ENCODE measurements at regions not wholly inside any gene's neighbourhood (a gene's known extent, or its start where the extent isn't known, plus 50 kb on each side); places are given as distances from the start of the nearest gene placed in this dataset.

- no peak overlapping the region for H3K4me3 ChIP-seq (replicated peaks in 1 of 3; ENCODE audit: insufficient read depth in 1 of 3, low read depth in 1 of 3, low read length in 3 of 3)
- H3K27me3 ChIP-seq (ENCODE audit: control insufficient read depth in 2 of 2, insufficient read depth in 2 of 2, low read length in 2 of 2): peaks cover 33 to 38% of the 10 kb centered on the region in 2 experiments
- no peak overlapping the region for H3K4me2 ChIP-seq (ENCODE audit: insufficient read depth, low read length)
- TF ChIP-seq POLR2AphosphoS5 (IDR thresholded peaks at IDR 0.05; ENCODE audit: insufficient read depth, low read depth, low read length): no peak
- TF ChIP-seq JUN (IDR thresholded peaks at IDR 0.05; ENCODE audit: borderline replicate concordance, insufficient read depth, insufficient read length, low read depth): no peak
- no peak for TF ChIP-seq MYC (IDR thresholded peaks at IDR 0.05; ENCODE audit: low read depth, low read length)
- no peak for TF ChIP-seq GATA2 (IDR thresholded peaks at IDR 0.05; ENCODE audit: insufficient read depth, insufficient read length, low read depth, low read length)
- no peak for TF ChIP-seq EZH2 (IDR thresholded peaks at IDR 0.05; ENCODE audit: borderline replicate concordance, low read depth, low read length, severe bottlenecking)
- TF ChIP-seq POLR2A (IDR thresholded peaks at IDR 0.05; ENCODE audit: low read depth, low read length): no peak
- TF ChIP-seq CTCF (IDR thresholded peaks at IDR 0.05; ENCODE audit: extremely low read depth in 1 of 2, insufficient read depth in 1 of 2, low read depth in 1 of 2, low read length in 2 of 2): no peak
- TF ChIP-seq MAX (IDR thresholded peaks at IDR 0.05; ENCODE audit: insufficient read depth, insufficient read length): no peak
- TF ChIP-seq FOS (IDR thresholded peaks at IDR 0.05; ENCODE audit: borderline replicate concordance, insufficient read depth, low read length): no peak
- no peaks in the 10 kb centered on the region for H3K9me1 ChIP-seq (replicated peaks; ENCODE audit: control insufficient read depth, extremely low read depth, insufficient read depth, low read length)
- intact Hi-C loops (cut with micrococcal nuclease) (no loop called here), dilution Hi-C loops (cut with MboI; ENCODE audit: extremely low pct_ligation_motif_present, low sequenced_read_pairs) (no loop called here)
- no peak overlapping the region for H2AFZ ChIP-seq (ENCODE audit: low read depth, low read length)
- DNase-seq (ENCODE audit: low read depth, low spot score) (no peak), FAIRE-seq (no peak)
- no peaks in the 10 kb centered on the region for H3K36me3 ChIP-seq (ENCODE audit: control insufficient read depth in 2 of 2, extremely low read depth in 1 of 2, insufficient read depth in 2 of 2, low read length in 2 of 2)
- H3K9me3 ChIP-seq (replicated peaks; ENCODE audit: control insufficient read depth, insufficient read depth, low read length): no peaks in the 10 kb centered on the region
- BruUV-seq (replicated peaks): no TSS peak
- H3K27ac ChIP-seq (ENCODE audit: insufficient read depth, low read depth, low read length): no peak overlapping the region
- H3K79me2 ChIP-seq (ENCODE audit: control insufficient read depth, insufficient read depth, low read length): no peaks in the 10 kb centered on the region
- H4K20me1 ChIP-seq (replicated peaks; ENCODE audit: control insufficient read depth, extremely low read depth, insufficient read depth, low read length): no peaks in the 10 kb centered on the region
- POLR2A ChIA-PET: no interaction called here
- H3K9ac ChIP-seq (replicated peaks; ENCODE audit: extremely low read depth, insufficient read depth, low read length): no peak overlapping the region
- CTCF ChIA-PET: interaction anchor here (1.0 to 1.1 kb wide), 3 partner anchors 10 to 467 kb away, joined by 3 to 4 read pairs (median 4); no protein-coding TSS in a partner anchor
- H3K4me1 ChIP-seq (ENCODE audit: control insufficient read depth, extremely low read depth, insufficient read depth, low read length): no peaks in the 10 kb centered on the region
Measured at GRCh38 chr21:38671773-38672172, 134.0 kb upstream of the ETS2 start.

Measured in endothelial cell of umbilical vein (primary cell).